ENCODE measurements at regions not wholly inside any gene's neighbourhood (a gene's known extent, or its start where the extent isn't known, plus 50 kb on each side); places are given as distances from the start of the nearest gene placed in this dataset.

GRCh38 chr6:164230804-164231203, 816.3 kb downstream of the QKI start:
- Histone ChIP-seq H3K36me3 (no peaks in the 10 kb centered on the region), H3K4me1 (no peaks in the 10 kb centered on the region), H3K9ac (no peak overlapping the region), H4K20me1 (no peaks in the 10 kb centered on the region), H3K27ac (no peak overlapping the region), H3K27me3 (no peaks in the 10 kb centered on the region), H3K4me2 (no peak overlapping the region), H3K4me3 (no peak overlapping the region), H3K9me3 (replicated peaks in 1 of 11) (peaks cover 0 to 5% (median 0%) of the 10 kb centered on the region in 11 experiments; a peak in 1 of 22 replicates)
- no peak for TF ChIP-seq Cebpa-rat (IDR thresholded peaks at IDR 0.05)

- Histone ChIP-seq H3K4me1 (no peaks in the 10 kb centered on the region), H4K20me1 (no peaks in the 10 kb centered on the region), H3K36me3 (no peaks in the 10 kb centered on the region), H3K27me3 (no peaks in the 10 kb centered on the region), H3K27ac (no peak overlapping the region), H3K4me3 (no peak overlapping the region), H3K9me3 (replicated peaks in 1 of 11) (peaks cover 0 to 5% (median 0%) of the 10 kb centered on the region in 11 experiments; a peak in 1 of 22 replicates), H3K9ac (no peak overlapping the region), H3K4me2 (no peak overlapping the region)
- no peak for TF ChIP-seq Cebpa-rat (IDR thresholded peaks at IDR 0.05)
Measured at GRCh38 chr6:164230259-164230658, 815.7 kb downstream of the QKI start.

- peaks cover 0 to 5% (median 0%) of the 10 kb centered on the region in 11 experiments; a peak in 1 of 22 replicates for H3K9me3 ChIP-seq (replicated peaks in 1 of 11)
- H3K9ac ChIP-seq, result no peak overlapping the region
- no peaks in the 10 kb centered on the region for H3K4me1 ChIP-seq
- no peak overlapping the region for H3K4me3 ChIP-seq
- TF ChIP-seq Cebpa-rat (IDR thresholded peaks at IDR 0.05), result no peak
- H3K36me3 ChIP-seq, result no peaks in the 10 kb centered on the region
- no peak overlapping the region for H3K4me2 ChIP-seq
- H3K27me3 ChIP-seq, result no peaks in the 10 kb centered on the region
- no peak overlapping the region for H3K27ac ChIP-seq
- no peaks in the 10 kb centered on the region for H4K20me1 ChIP-seq
Measured at GRCh38 chr6:164229716-164230115, 815.2 kb downstream of the QKI start.

- no peaks in the 10 kb centered on the region for H3K27me3 ChIP-seq
- no peaks in the 10 kb centered on the region for H3K4me1 ChIP-seq
- H3K9ac ChIP-seq, result no peak overlapping the region
- TF ChIP-seq Cebpa-rat (IDR thresholded peaks at IDR 0.05), result no peak
- H3K4me2 ChIP-seq, result no peak overlapping the region
- H3K36me3 ChIP-seq, result no peaks in the 10 kb centered on the region
- no peaks in the 10 kb centered on the region for H4K20me1 ChIP-seq
- H3K9me3 ChIP-seq (replicated peaks in 1 of 11), result no peaks in the 10 kb centered on the region
- no peak overlapping the region for H3K4me3 ChIP-seq
- H3K27ac ChIP-seq, result no peak overlapping the region
Measured at GRCh38 chr6:164227952-164228522, 813.5 kb downstream of the QKI start.

GRCh38 chr6:164216839-164217238, 802.3 kb downstream of the QKI start:
- peaks cover 0 to 22% (median 9%) of the 10 kb centered on the region in 11 experiments; a peak in 14 of 22 replicates for H3K9me3 ChIP-seq (replicated peaks in 1 of 11)

DNA sequence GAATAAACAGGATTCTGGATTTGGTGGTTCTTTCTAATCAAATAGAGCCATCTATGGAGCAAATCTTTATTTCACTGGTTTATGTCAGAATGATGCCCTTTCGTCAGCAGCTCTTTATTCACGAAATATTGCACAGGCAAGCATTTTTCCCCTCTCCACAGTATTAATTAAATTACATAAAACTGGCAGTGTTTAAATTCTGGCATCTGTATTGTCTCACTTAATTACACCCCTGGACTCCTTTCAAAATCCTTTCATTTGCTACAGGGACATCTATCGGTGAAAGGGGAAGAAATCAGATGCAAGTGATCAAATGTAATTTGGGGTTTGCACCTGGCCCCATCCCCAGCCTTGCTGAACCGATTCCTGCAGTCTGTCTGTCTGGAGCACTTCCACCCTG, 801.9 kb downstream of the QKI start:
- H3K9me3 ChIP-seq (replicated peaks in 1 of 11), result peaks cover 0 to 22% (median 9%) of the 10 kb centered on the region in 11 experiments; a peak in 14 of 22 replicates
- H3K36me3 ChIP-seq, result no peaks in the 10 kb centered on the region
- no peak overlapping the region for H3K4me3 ChIP-seq
- no peaks in the 10 kb centered on the region for H3K4me1 ChIP-seq
- no peak overlapping the region for H3K4me2 ChIP-seq
- no peaks in the 10 kb centered on the region for H3K27me3 ChIP-seq
- no peak overlapping the region for H3K27ac ChIP-seq
- H3K9ac ChIP-seq, result no peak overlapping the region
- no peak for TF ChIP-seq Cebpa-rat (IDR thresholded peaks at IDR 0.05)
- H4K20me1 ChIP-seq, result no peaks in the 10 kb centered on the region

More at GRCh38 chr6:164216839-164217238, 802.3 kb downstream of the QKI start:
- Histone ChIP-seq H3K4me3 (no peak overlapping the region), H3K4me1 (no peaks in the 10 kb centered on the region), H3K4me2 (no peak overlapping the region), H3K27ac (no peak overlapping the region), H4K20me1 (no peaks in the 10 kb centered on the region), H3K27me3 (no peaks in the 10 kb centered on the region), H3K36me3 (no peaks in the 10 kb centered on the region), H3K9ac (no peak overlapping the region)
- no peak for TF ChIP-seq Cebpa-rat (IDR thresholded peaks at IDR 0.05)

DNA sequence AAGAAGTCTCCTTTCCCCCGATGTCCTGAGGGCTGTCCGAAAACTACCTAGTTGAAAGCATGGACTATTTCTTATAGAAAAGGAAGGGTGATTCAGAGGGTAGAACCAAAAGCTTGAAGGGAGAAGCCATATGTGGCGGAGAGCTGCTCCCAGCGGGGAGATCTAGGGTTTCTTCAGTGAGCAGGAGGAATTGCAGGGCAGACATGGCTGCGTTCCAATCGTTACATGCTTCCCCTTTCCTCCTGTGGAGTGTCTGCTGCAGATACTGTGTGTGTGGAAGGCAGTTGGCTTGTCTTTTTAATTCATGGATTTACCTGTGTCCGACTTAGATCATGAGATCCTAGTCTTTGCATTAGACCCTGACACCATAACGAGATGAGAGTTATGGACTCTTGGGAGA, 799.5 kb downstream of the QKI start:
- no peaks in the 10 kb centered on the region for H3K36me3 ChIP-seq
- H3K27me3 ChIP-seq, result no peaks in the 10 kb centered on the region
- no peaks in the 10 kb centered on the region for H4K20me1 ChIP-seq
- H3K9me3 ChIP-seq (replicated peaks in 1 of 11), result peaks cover 0 to 22% (median 9%) of the 10 kb centered on the region in 11 experiments; a peak in 14 of 22 replicates
- H3K4me2 ChIP-seq, result no peak overlapping the region
- H3K4me3 ChIP-seq, result no peak overlapping the region
- H3K4me1 ChIP-seq, result peaks cover 0 to 7% (median under 1%) of the 10 kb centered on the region in 10 experiments; a peak in 13 of 20 replicates
- no peak overlapping the region for H3K9ac ChIP-seq
- no peak for TF ChIP-seq Cebpa-rat (IDR thresholded peaks at IDR 0.05)
- H3K27ac ChIP-seq, result no peak overlapping the region

- TF ChIP-seq Cebpa-rat (IDR thresholded peaks at IDR 0.05), result no peak
- Histone ChIP-seq H3K27me3 (no peaks in the 10 kb centered on the region), H3K27ac (no peak overlapping the region), H3K9ac (no peak overlapping the region), H4K20me1 (no peaks in the 10 kb centered on the region), H3K9me3 (replicated peaks in 1 of 11) (peaks cover 0 to 22% (median 9%) of the 10 kb centered on the region in 11 experiments; a peak in 15 of 22 replicates), H3K36me3 (no peaks in the 10 kb centered on the region), H3K4me2 (no peak overlapping the region), H3K4me3 (no peak overlapping the region), H3K4me1 (peaks cover 8 to 20% (median 15%) of the 10 kb centered on the region in 10 experiments)
Measured at GRCh38 chr6:164211254-164211653, 796.7 kb downstream of the QKI start.

DNA sequence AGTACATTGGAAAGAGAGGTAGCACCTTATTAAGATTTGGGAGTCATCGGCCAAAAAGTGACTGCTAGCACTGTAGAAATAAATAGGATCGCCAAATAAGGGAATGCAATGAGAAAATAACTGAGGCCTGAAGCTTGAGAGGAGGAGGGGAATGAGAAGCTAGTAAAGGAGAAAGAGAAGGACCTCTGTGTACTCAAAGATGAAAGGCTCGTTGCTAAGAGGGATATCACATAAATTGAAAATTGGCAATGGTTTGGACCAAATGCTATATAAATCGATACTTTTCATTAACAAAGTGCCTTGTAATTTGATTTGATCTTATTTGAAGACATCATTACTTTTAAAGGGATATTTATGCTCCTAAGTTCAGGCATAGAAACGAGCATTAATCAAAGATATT, 796.3 kb downstream of the QKI start:
- peaks cover 8 to 20% (median 15%) of the 10 kb centered on the region in 10 experiments for H3K4me1 ChIP-seq
- H3K4me2 ChIP-seq, result no peak overlapping the region
- H3K36me3 ChIP-seq, result no peaks in the 10 kb centered on the region
- H3K4me3 ChIP-seq, result no peak overlapping the region
- H3K27ac ChIP-seq, result no peak overlapping the region
- peaks cover 2 to 23% (median 10%) of the 10 kb centered on the region in 11 experiments; a peak in 17 of 22 replicates for H3K9me3 ChIP-seq (replicated peaks in 1 of 11)
- TF ChIP-seq Cebpa-rat (IDR thresholded peaks at IDR 0.05), result no peak
- H4K20me1 ChIP-seq, result no peaks in the 10 kb centered on the region
- H3K9ac ChIP-seq, result no peak overlapping the region
- no peaks in the 10 kb centered on the region for H3K27me3 ChIP-seq

GRCh38 chr6:164210323-164210722, 795.8 kb downstream of the QKI start:
- TF ChIP-seq Cebpa-rat (IDR thresholded peaks at IDR 0.05), result no peak
- Histone ChIP-seq H3K27ac (no peak overlapping the region), H3K9me3 (replicated peaks in 1 of 11) (peaks cover 7 to 27% (median 12%) of the 10 kb centered on the region in 11 experiments; a peak in 21 of 22 replicates), H4K20me1 (no peaks in the 10 kb centered on the region), H3K4me3 (no peak overlapping the region), H3K36me3 (no peaks in the 10 kb centered on the region), H3K4me1 (peaks cover 8 to 20% (median 15%) of the 10 kb centered on the region in 10 experiments), H3K27me3 (no peaks in the 10 kb centered on the region), H3K9ac (no peak overlapping the region), H3K4me2 (no peak overlapping the region)

Data from BLaER1 treated with 17β-estradiol and CSF1 and Interleukin-3, amounts not matched to agents 10 nM and 100 nM (cell line).